ENCODE measurements at regions not wholly inside any gene's neighbourhood (a gene's known extent, or its start where the extent isn't known, plus 50 kb on each side); places are given as distances from the start of the nearest gene placed in this dataset.
"Not testable (repeated sequence)": the region's sequence is repeated elsewhere in the genome, so short reads cannot be mapped to it uniquely, and the experiment has no call there.

- not testable (repeated sequence) for TF ChIP-seq CTCF (IDR thresholded peaks at IDR 0.05; ENCODE audit: borderline replicate concordance, extremely low read depth, low read length, poor library complexity, severe bottlenecking); EZH2 (IDR thresholded peaks at IDR 0.05; ENCODE audit: borderline replicate concordance, low read depth, low read length, severe bottlenecking)
These were observed 271.8 kb upstream of the NBPF12 start for GRCh38 chr1:146666275-146666674.
